A549 (cell line): ENCODE measurements at regions not wholly inside any gene's neighbourhood (a gene's known extent, or its start where the extent isn't known, plus 50 kb on each side); places are given as distances from the start of the nearest gene placed in this dataset.

Source experiments
- JUN ChIP-seq, 2 experiments: fragments of >200 bp; sonication (Bioruptor Twin); formaldehyde crosslinking; IDR thresholded peaks; 2 replicates in 1 of 2; 3 replicates in 1 of 2; pipeline ENCODE4 v1.6.1; 2016 to 2017
- KDM5A ChIP-seq: fragments of 200-600 bp; sonication (generic); IDR thresholded peaks from 2 replicates; pipeline ENCODE4 v1.6.1; 2016; ENCODE audit warnings: antibody characterized with exemption, mild to moderate bottlenecking
- MAFK ChIP-seq: fragments of 450-650 bp; IDR thresholded peaks from 2 replicates; pipeline ENCODE4 v1.6.1; 2014; ENCODE audit not compliant: partially characterized antibody
- MYC ChIP-seq: IDR thresholded peaks from 2 replicates; pipeline ENCODE4 v1.6.1; 2012; ENCODE audit warnings: mild to moderate bottlenecking, inconsistent platforms, low read length, improper control_type of control experiment, borderline replicate concordance
- POLR2A ChIP-seq: IDR thresholded peaks from 2 replicates; pipeline ENCODE4 v1.6.1; 2012; ENCODE audit warnings: mild to moderate bottlenecking, low read length
- RAD21 ChIP-seq, 2 experiments: fragments of >200 bp in 1 of 2; sonication (Bioruptor Twin) in 1 of 2; formaldehyde crosslinking in 1 of 2; IDR thresholded peaks in 1 of 2; conservative IDR thresholded peaks in 1 of 2; 2 replicates in 1 of 2; 3 replicates in 1 of 2; pipeline ENCODE4 v1.6.1; 2012 to 2018; ENCODE audit warnings: inconsistent platforms in 1 of 2
- RFX5 ChIP-seq: fragments of 450-650 bp; IDR thresholded peaks from 2 replicates; pipeline ENCODE4 v1.7.1; 2014; ENCODE audit warnings: antibody characterized with exemption, mild to moderate bottlenecking, moderate library complexity
- RNF2 ChIP-seq: fragments of 200-600 bp; sonication (generic); IDR thresholded peaks from 2 replicates; pipeline ENCODE4 v1.6.1; 2016; ENCODE audit warnings: low read depth, mild to moderate bottlenecking, antibody characterized with exemption, moderate library complexity, borderline replicate concordance
- TF ChIP-seq, protein P1 (sequence below): fragments of 250-450 bp; sonication (Bioruptor Pico); IDR thresholded peaks from 2 replicates; pipeline ENCODE4 v1.5.0; 2021; ENCODE audit warnings: mild to moderate bottlenecking, moderate library complexity, borderline replicate concordance
- TF ChIP-seq, protein P2 (sequence below): fragments of >200 bp; sonication (Bioruptor Twin); formaldehyde crosslinking; IDR thresholded peaks from 3 replicates; pipeline ENCODE4 v1.5.1; 2016

GRCh38 chr2:71927757-71928715 is 219.6 kb downstream of the CYP26B1 start:
- TF ChIP-seq JUN (IDR thresholded peaks at IDR 0.05) (no peak), MYC (no peak), POLR2A (no peak), MAFK (no peak), RFX5 (no peak), RAD21 (conservative IDR thresholded peaks at IDR 0.05 in 1 of 2, IDR thresholded peaks at IDR 0.05 in 1 of 2) (no peak), KDM5A (no peak), RNF2 (no peak)
- TF ChIP-seq, protein P1, sequence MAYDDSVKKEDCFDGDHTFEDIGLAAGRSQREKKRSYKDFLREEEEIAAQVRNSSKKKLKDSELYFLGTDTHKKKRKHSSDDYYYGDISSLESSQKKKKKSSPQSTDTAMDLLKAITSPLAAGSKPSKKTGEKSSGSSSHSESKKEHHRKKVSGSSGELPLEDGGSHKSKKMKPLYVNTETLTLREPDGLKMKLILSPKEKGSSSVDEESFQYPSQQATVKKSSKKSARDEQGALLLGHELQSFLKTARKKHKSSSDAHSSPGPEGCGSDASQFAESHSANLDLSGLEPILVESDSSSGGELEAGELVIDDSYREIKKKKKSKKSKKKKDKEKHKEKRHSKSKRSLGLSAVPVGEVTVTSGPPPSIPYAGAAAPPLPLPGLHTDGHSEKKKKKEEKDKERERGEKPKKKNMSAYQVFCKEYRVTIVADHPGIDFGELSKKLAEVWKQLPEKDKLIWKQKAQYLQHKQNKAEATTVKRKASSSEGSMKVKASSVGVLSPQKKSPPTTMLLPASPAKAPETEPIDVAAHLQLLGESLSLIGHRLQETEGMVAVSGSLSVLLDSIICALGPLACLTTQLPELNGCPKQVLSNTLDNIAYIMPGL: no peak
- TF ChIP-seq, protein P2, sequence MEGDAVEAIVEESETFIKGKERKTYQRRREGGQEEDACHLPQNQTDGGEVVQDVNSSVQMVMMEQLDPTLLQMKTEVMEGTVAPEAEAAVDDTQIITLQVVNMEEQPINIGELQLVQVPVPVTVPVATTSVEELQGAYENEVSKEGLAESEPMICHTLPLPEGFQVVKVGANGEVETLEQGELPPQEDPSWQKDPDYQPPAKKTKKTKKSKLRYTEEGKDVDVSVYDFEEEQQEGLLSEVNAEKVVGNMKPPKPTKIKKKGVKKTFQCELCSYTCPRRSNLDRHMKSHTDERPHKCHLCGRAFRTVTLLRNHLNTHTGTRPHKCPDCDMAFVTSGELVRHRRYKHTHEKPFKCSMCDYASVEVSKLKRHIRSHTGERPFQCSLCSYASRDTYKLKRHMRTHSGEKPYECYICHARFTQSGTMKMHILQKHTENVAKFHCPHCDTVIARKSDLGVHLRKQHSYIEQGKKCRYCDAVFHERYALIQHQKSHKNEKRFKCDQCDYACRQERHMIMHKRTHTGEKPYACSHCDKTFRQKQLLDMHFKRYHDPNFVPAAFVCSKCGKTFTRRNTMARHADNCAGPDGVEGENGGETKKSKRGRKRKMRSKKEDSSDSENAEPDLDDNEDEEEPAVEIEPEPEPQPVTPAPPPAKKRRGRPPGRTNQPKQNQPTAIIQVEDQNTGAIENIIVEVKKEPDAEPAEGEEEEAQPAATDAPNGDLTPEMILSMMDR: no peak
